Neural cell (in vitro differentiated cells): ENCODE measurements at regions not wholly inside any gene's neighbourhood (a gene's known extent, or its start where the extent isn't known, plus 50 kb on each side); places are given as distances from the start of the nearest gene placed in this dataset.

Source experiments
- MXI1 ChIP-seq: fragments of 450-650 bp; conservative IDR thresholded peaks from 2 replicates; pipeline ENCODE4 v1.6.1; 2014; ENCODE audit warnings: antibody characterized with exemption, mild to moderate bottlenecking; ENCODE audit not compliant: poor library complexity, severe bottlenecking
- POLR2AphosphoS5 ChIP-seq: IDR thresholded peaks from 2 replicates; pipeline ENCODE4 v1.6.1; 2012
- SMC3 ChIP-seq: fragments of 450-650 bp; conservative IDR thresholded peaks from 2 replicates; pipeline ENCODE4 v1.6.1; 2014; ENCODE audit warnings: antibody characterized with exemption, mild to moderate bottlenecking, moderate library complexity; ENCODE audit not compliant: poor library complexity
- TAF1 ChIP-seq: IDR thresholded peaks from 2 replicates; pipeline ENCODE4 v1.6.1; 2012; ENCODE audit warnings: low read depth
- TF ChIP-seq, protein P1 (sequence below): fragments of 450-650 bp; IDR thresholded peaks from 2 replicates; pipeline ENCODE4 v1.5.1; 2014; ENCODE audit warnings: antibody characterized with exemption, mild to moderate bottlenecking, moderate library complexity; ENCODE audit not compliant: poor library complexity, severe bottlenecking

DNA sequence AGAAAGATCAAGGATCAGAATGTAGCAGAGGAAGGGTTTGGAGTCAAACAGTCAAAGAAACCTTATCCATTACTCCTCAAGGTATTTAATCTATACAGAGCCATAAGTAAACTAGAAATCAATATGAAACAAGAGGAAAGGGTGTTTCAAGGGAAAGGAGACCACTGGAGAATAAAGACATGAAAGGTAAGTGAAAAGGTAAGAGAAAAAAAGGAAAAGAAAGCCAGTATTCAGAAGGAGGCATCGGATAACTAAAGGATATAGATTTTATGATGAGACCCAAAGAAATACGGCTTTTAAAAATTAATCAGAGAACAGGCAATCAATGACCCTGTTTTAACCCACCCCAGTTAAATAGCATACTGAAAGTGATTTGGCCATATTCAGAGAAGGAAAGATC lies 438.7 kb upstream of the MIR17HG start:
- TF ChIP-seq, protein P1, sequence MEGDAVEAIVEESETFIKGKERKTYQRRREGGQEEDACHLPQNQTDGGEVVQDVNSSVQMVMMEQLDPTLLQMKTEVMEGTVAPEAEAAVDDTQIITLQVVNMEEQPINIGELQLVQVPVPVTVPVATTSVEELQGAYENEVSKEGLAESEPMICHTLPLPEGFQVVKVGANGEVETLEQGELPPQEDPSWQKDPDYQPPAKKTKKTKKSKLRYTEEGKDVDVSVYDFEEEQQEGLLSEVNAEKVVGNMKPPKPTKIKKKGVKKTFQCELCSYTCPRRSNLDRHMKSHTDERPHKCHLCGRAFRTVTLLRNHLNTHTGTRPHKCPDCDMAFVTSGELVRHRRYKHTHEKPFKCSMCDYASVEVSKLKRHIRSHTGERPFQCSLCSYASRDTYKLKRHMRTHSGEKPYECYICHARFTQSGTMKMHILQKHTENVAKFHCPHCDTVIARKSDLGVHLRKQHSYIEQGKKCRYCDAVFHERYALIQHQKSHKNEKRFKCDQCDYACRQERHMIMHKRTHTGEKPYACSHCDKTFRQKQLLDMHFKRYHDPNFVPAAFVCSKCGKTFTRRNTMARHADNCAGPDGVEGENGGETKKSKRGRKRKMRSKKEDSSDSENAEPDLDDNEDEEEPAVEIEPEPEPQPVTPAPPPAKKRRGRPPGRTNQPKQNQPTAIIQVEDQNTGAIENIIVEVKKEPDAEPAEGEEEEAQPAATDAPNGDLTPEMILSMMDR: no peak
- TF ChIP-seq TAF1 (no peak), POLR2AphosphoS5 (no peak), SMC3 (no peak), MXI1 (no peak)
